GM10266 (cell line): ENCODE measurements at regions not wholly inside any gene's neighbourhood (a gene's known extent, or its start where the extent isn't known, plus 50 kb on each side); places are given as distances from the start of the nearest gene placed in this dataset.

Experiments
- DNase-seq: peaks from one replicate; pipeline ENCODE4 v3.0.0; 2012; ENCODE audit errors: extremely low spot score
- TF ChIP-seq, protein P1 (sequence below): IDR thresholded peaks from 2 replicates; pipeline ENCODE4 v1.5.1; 2012; ENCODE audit warnings: mild to moderate bottlenecking, low read depth; ENCODE audit not compliant: control insufficient read depth, insufficient read depth; ENCODE audit errors: missing control alignments

DNA sequence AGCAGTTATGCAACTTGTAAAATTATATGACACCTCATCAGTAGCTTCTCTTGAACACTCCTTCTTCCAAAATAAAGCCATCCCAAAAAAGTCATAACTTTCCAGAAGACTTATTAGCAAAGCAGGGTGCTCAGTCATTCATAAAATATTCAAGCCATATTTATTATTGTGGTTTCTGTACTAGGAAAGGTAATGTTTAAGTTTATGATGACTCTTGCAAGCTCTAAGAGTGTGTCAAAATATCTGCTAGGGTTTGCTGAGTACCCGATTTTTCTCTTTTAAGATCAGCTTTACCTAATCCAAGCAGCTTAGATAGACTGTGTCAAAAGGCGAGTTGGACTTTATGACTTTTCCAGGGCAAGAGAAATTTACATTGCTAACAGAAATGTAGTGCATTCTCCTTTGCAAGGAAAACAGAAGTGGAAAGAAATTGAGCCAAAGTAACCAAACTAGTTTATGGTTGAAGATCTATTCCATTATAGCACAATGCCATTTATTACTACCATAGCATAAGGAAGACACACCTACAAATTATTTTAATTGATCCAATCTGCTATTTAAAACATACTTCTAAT, 98.0 kb upstream of the SOX6 start:
- no peak for DNase-seq
- TF ChIP-seq, protein P1, sequence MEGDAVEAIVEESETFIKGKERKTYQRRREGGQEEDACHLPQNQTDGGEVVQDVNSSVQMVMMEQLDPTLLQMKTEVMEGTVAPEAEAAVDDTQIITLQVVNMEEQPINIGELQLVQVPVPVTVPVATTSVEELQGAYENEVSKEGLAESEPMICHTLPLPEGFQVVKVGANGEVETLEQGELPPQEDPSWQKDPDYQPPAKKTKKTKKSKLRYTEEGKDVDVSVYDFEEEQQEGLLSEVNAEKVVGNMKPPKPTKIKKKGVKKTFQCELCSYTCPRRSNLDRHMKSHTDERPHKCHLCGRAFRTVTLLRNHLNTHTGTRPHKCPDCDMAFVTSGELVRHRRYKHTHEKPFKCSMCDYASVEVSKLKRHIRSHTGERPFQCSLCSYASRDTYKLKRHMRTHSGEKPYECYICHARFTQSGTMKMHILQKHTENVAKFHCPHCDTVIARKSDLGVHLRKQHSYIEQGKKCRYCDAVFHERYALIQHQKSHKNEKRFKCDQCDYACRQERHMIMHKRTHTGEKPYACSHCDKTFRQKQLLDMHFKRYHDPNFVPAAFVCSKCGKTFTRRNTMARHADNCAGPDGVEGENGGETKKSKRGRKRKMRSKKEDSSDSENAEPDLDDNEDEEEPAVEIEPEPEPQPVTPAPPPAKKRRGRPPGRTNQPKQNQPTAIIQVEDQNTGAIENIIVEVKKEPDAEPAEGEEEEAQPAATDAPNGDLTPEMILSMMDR, result no peak

DNA sequence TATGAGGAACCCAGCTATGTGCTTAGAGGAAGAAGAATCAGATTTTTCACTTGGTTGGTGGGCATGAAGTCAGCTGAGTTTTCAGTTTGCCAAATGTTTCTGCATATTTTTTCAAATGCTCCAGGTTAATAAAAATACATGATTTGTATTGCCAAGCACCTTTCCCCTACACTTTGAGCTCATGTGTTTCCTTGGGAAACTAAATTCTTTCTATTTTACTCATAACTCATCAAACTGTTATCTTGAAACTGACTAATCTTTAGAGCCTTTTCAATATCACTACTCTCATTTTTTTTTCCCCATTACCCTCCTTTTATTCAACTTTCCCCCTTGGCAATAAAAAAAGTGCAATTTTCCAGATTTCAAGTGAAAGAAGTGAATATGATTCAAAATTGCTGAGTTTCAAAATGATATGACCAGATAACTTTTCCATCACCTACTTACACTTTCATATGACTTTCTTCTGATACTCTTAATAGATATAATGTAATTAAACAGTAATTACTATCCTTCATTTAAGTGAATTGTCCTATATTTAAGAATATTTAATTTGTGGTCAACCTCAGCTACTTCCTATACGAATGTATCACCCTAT, 91.9 kb upstream of the SOX6 start:
- no peak for DNase-seq
- TF ChIP-seq, protein P1, result no peak

DNA sequence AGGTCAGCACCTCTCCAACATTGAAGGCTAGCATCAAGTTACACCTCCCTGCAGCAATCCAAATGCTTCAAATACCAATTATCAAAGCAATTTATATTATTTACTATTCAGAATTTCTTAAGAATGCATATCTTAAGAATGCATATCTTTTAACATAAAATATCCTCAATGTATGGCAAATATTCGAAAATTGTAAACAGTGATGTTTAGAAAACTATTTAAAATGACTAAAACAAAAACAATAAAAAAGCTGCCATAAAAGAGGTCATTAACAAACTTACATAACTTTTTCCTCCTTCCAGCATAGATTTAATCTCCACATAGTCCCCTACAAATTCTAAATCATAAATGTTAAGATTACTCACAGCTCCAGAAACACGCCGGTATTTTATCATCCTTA, 85.1 kb upstream of the SOX6 start:
- DNase-seq, result no peak
- TF ChIP-seq, protein P1, result no peak

DNA sequence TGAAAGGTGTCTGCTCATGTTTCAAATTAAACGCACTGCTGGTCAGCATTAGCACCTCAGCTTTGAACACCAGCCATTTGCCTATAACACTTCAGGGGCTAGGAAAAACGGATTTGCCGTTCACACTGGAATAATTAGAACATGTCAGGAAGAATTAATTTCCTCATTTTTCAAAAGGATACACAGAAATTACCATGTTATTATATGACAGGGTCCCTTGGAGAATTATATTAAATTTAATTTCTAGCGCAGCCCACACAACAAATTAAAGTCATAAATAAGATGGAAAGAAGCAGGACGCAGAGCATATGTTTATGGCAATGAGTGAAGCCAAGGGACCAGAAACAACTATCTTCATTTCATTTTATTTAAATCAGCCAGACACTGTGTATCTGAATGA, 83.8 kb upstream of the SOX6 start:
- DNase-seq, result no peak
- TF ChIP-seq, protein P1, result no peak

DNA sequence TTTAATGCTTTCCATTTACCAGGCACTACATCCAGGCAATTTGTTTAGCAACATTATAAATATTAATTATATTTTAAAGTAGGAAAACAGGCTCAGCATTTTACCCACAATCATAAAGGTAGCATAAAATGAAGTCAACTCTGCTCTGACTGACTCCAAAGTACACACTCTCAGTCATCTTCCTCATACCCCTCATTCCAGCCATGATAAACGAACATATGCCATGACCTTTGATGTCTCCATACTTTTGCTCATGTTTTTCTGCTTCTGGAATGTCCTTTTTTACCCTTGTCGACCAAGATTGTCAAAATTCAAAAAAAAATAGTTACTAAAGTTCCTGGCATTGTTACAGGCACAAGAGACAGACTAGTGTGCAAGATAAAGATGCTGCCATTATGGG, 77.7 kb upstream of the SOX6 start:
- TF ChIP-seq, protein P1, result no peak
- no peak for DNase-seq

DNA sequence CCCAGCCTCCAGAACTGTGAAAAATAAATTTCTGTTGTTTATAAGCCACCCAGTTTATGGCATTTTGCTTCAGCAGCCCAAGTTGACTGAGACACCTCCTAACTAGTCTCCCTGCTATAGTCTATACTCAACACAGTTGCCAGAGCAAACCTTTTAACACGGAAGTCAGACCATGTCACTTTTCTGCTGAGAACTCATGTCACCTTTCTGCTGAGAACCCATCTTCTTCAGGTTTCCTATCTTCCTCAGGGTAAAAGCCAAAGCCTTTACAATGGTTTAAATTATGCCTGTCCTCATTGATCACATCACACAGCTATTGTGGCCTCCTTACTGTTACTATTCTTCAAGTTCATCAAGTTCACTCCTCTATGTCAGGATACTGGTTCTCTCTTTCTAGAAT, 74.3 kb upstream of the SOX6 start:
- TF ChIP-seq, protein P1, result no peak
- DNase-seq, result no peak

DNA sequence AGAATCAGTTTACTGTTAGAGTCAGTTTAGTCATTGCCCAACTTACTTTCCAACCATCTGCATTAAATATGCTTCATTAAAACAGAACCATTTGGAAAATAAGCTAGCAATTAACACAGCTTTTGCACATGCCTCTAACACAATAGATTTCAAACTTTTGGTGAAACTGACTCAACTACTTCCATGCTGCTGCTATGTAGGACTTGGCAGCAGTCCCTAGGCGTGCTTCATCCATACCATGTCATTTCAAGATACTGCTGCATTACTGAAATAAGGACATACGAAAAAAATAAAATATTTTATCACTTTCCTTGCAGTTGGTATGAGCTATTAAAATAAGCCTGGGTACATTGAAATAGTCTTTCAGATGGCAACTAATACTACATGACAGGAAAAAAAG, 65.5 kb upstream of the SOX6 start:
- no peak for DNase-seq
- TF ChIP-seq, protein P1, result no peak
